ENCODE measurements at regions not wholly inside any gene's neighbourhood (a gene's known extent, or its start where the extent isn't known, plus 50 kb on each side); places are given as distances from the start of the nearest gene placed in this dataset.

GRCh38 chr12:125229878-125230530 is 164.8 kb downstream of the AACS start:
- no peak for TF ChIP-seq CTCF (conservative IDR thresholded peaks at IDR 0.05; ENCODE audit: low read depth)
- H3K27ac ChIP-seq = no peak overlapping the region
- DNase-seq (ENCODE audit: low spot score) = no peak
- ChIA-PET CTCF (no interaction called here), POLR2A (ENCODE audit: low non-redundant PET) (no interaction called here)

GRCh38 chr12:125233319-125233718 is 168.1 kb downstream of the AACS start:
- DNase-seq (ENCODE audit: low spot score) = no peak
- no peak overlapping the region for H3K27ac ChIP-seq
- CTCF ChIA-PET = no interaction called here
- no peak for TF ChIP-seq CTCF (conservative IDR thresholded peaks at IDR 0.05; ENCODE audit: low read depth)
- POLR2A ChIA-PET (ENCODE audit: low non-redundant PET) = no interaction called here

- H3K27ac ChIP-seq = no peak overlapping the region
- POLR2A ChIA-PET (ENCODE audit: low non-redundant PET) = no interaction called here
- DNase-seq (ENCODE audit: low spot score) = no peak
- no peak for TF ChIP-seq CTCF (conservative IDR thresholded peaks at IDR 0.05; ENCODE audit: low read depth)
- CTCF ChIA-PET = interaction anchor here (0.6 kb wide), 1 partner anchor 65 kb away, joined by 4 read pairs; no protein-coding TSS in a partner anchor
These were observed 174.3 kb downstream of the AACS start for GRCh38 chr12:125239563-125239962.

GRCh38 chr12:125240717-125241116 is 175.5 kb downstream of the AACS start:
- TF ChIP-seq CTCF (conservative IDR thresholded peaks at IDR 0.05; ENCODE audit: low read depth) = no peak
- H3K27ac ChIP-seq = no peak overlapping the region
- POLR2A ChIA-PET (ENCODE audit: low non-redundant PET) = no interaction called here
- no peak for DNase-seq (ENCODE audit: low spot score)
- CTCF ChIA-PET = no interaction called here

- no peak for DNase-seq (ENCODE audit: low spot score)
- CTCF ChIA-PET = interaction anchor here (0.6 kb wide), 1 partner anchor 17 kb away, joined by 3 read pairs; no protein-coding TSS in a partner anchor
- H3K27ac ChIP-seq = no peak overlapping the region
- POLR2A ChIA-PET (ENCODE audit: low non-redundant PET) = no interaction called here
- TF ChIP-seq CTCF (conservative IDR thresholded peaks at IDR 0.05; ENCODE audit: low read depth) = no peak
These were observed 178.6 kb downstream of the AACS start for GRCh38 chr12:125243811-125244210.

GRCh38 chr12:125244338-125244737 is 179.1 kb downstream of the AACS start:
- TF ChIP-seq CTCF (conservative IDR thresholded peaks at IDR 0.05; ENCODE audit: low read depth) = no peak
- ChIA-PET POLR2A (ENCODE audit: low non-redundant PET) (no interaction called here), CTCF (no interaction called here)
- H3K27ac ChIP-seq = no peak overlapping the region
- DNase-seq (ENCODE audit: low spot score) = no peak

Measured in RWPE1 (cell line).